Esophagus muscularis mucosa (tissue), 3 donors: ENCODE measurements at regions not wholly inside any gene's neighbourhood (a gene's known extent, or its start where the extent isn't known, plus 50 kb on each side); places are given as distances from the start of the nearest gene placed in this dataset.

Source experiments
- POLR2A ChIP-seq: fragments of 450-650 bp; IDR thresholded peaks from one replicate; pipeline ENCODE4 v1.6.1; 2017; ENCODE audit warnings: antibody characterized with exemption, moderate library complexity, mild to moderate bottlenecking, low read depth
- TF ChIP-seq, protein P1 (sequence below), 3 experiments: fragments of 200-600 bp in 2 of 3; fragments of 450-650 bp in 1 of 3; sonication (generic) in 2 of 3; IDR thresholded peaks; one replicate each; pipeline ENCODE4 v1.5.1; 2017 to 2019; ENCODE audit warnings: antibody characterized with exemption in 3 of 3, mild to moderate bottlenecking in 2 of 3, moderate library complexity in 1 of 3

DNA sequence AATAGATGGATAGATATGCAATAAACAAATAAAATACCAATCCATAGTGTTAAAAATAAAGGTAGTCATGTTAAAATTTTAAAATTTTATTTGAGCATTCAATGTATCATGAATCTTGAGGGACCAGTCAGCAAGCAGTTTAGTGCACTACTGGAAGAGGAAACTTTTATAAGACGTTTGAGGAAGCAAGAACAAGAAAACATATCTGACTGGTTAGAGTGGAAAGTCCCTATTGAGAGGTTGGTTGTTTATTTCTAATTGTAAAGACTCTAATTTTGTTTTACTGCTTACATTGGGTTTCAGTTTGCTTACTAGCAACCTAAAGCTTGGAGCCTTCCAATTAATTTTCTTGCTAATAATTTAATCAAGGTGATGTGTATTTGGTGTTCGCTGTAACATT, 786.2 kb downstream of the RAB28 start:
- TF ChIP-seq POLR2A = no peak
- TF ChIP-seq, protein P1, sequence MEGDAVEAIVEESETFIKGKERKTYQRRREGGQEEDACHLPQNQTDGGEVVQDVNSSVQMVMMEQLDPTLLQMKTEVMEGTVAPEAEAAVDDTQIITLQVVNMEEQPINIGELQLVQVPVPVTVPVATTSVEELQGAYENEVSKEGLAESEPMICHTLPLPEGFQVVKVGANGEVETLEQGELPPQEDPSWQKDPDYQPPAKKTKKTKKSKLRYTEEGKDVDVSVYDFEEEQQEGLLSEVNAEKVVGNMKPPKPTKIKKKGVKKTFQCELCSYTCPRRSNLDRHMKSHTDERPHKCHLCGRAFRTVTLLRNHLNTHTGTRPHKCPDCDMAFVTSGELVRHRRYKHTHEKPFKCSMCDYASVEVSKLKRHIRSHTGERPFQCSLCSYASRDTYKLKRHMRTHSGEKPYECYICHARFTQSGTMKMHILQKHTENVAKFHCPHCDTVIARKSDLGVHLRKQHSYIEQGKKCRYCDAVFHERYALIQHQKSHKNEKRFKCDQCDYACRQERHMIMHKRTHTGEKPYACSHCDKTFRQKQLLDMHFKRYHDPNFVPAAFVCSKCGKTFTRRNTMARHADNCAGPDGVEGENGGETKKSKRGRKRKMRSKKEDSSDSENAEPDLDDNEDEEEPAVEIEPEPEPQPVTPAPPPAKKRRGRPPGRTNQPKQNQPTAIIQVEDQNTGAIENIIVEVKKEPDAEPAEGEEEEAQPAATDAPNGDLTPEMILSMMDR (IDR thresholded peaks at IDR 0.05) = no peak
